Right renal pelvis (tissue), 4 donors: ENCODE measurements at regions not wholly inside any gene's neighbourhood (a gene's known extent, or its start where the extent isn't known, plus 50 kb on each side); places are given as distances from the start of the nearest gene placed in this dataset.

Experiments
- DNase-seq, 4 donors: peaks; one replicate each; pipeline ENCODE4 v3.0.0-alpha.2; 2013; ENCODE audit warnings: low read depth in 4 of 4, low spot score in 3 of 4, missing footprints in 1 of 4

- no peak for DNase-seq
These were observed 220.1 kb upstream of the GHITM start for GRCh38 chr10:83919187-83919586.

- DNase-seq, result no peak
These were observed 217.1 kb upstream of the GHITM start for GRCh38 chr10:83921984-83922860.

- no peak for DNase-seq
These were observed 214.2 kb upstream of the GHITM start for GRCh38 chr10:83925133-83925532.

- no peak for DNase-seq
These were observed 212.7 kb upstream of the GHITM start for GRCh38 chr10:83926606-83927005.

GRCh38 chr10:83927166-83927565 lies 212.1 kb upstream of the GHITM start:
- DNase-seq, result no peak

- no peak for DNase-seq
These were observed 209.9 kb upstream of the GHITM start for GRCh38 chr10:83929399-83929798.

GRCh38 chr10:83931669-83932068 lies 207.6 kb upstream of the GHITM start:
- no peak for DNase-seq

- no peak for DNase-seq
These were observed 207.1 kb upstream of the GHITM start for GRCh38 chr10:83932245-83932644.

GRCh38 chr10:83934062-83934461 lies 205.2 kb upstream of the GHITM start:
- no peak for DNase-seq

GRCh38 chr10:83934641-83935338 lies 204.5 kb upstream of the GHITM start:
- no peak for DNase-seq

- no peak for DNase-seq
These were observed 204.0 kb upstream of the GHITM start for GRCh38 chr10:83935339-83935736.

- no peak for DNase-seq
These were observed 203.4 kb upstream of the GHITM start for GRCh38 chr10:83935911-83936310.

- no peak for DNase-seq
These were observed 202.1 kb upstream of the GHITM start for GRCh38 chr10:83937161-83937560.

- DNase-seq, result no peak
These were observed 201.5 kb upstream of the GHITM start for GRCh38 chr10:83937826-83938225.

- DNase-seq, result no peak
These were observed 198.1 kb upstream of the GHITM start for GRCh38 chr10:83941189-83941588.

- DNase-seq, result no peak
These were observed 196.9 kb upstream of the GHITM start for GRCh38 chr10:83942410-83942809.

- DNase-seq, result no peak
These were observed 196.3 kb upstream of the GHITM start for GRCh38 chr10:83943049-83943448.

- DNase-seq, result no peak
These were observed 195.4 kb upstream of the GHITM start for GRCh38 chr10:83943920-83944319.

GRCh38 chr10:83945982-83946718 lies 193.2 kb upstream of the GHITM start:
- no peak for DNase-seq

- DNase-seq, result no peak
These were observed 187.0 kb upstream of the GHITM start for GRCh38 chr10:83952314-83952713.

GRCh38 chr10:83953589-83953988 lies 185.7 kb upstream of the GHITM start:
- DNase-seq, result no peak
